Pancreas (tissue), 10 donors: ENCODE measurements at regions not wholly inside any gene's neighbourhood (a gene's known extent, or its start where the extent isn't known, plus 50 kb on each side); places are given as distances from the start of the nearest gene placed in this dataset.

Source experiments
- ATAC-seq, 4 donors: fragments of 200-7000 bp; cut with Tn5 transposase; one replicate each; pipeline versions ENCODE4 v1.8.0 to v1.9.1; 2020; ENCODE audit warnings: mild to moderate bottlenecking in 4 of 4, moderate library complexity in 4 of 4
- DNase-seq, 6 donors: peaks; one replicate each; pipeline ENCODE4 v3.0.0-alpha.2; 2020
- FAIRE-seq: peaks from 2 replicates; lab custom pipeline; 2012; peaks lifted over from hg19 to GRCh38; lab: Jason Lieb, UNC
- H3K27ac ChIP-seq, 4 donors: fragments of 200-600 bp; sonication (generic); 1 replicate in 3 of 4; 2 replicates in 1 of 4; pipeline versions ENCODE4 v1.5.0 to v1.8.0; 2020
- H3K27me3 ChIP-seq, 4 donors: fragments of 200-600 bp; one replicate each; pipeline ENCODE4 v1.8.0; 2021
- H3K36me3 ChIP-seq, 3 donors: fragments of 200-600 bp; sonication (generic) in 1 of 3; one replicate each; pipeline versions ENCODE4 v1.5.0 to v1.8.0; 2020 to 2021
- H3K4me1 ChIP-seq, 3 donors: fragments of 200-600 bp; one replicate each; pipeline ENCODE4 v1.8.0; 2021
- H3K4me3 ChIP-seq, 4 donors: fragments of 200-600 bp; sonication (generic) in 2 of 4; one replicate each; pipeline versions ENCODE4 v1.5.0 to v1.8.0; 2020 to 2021
- H3K9me3 ChIP-seq, 4 donors: fragments of 200-600 bp; one replicate each; pipeline ENCODE4 v1.8.0; 2021
- WGBS, 2 donors: extraction: QIAGEN DNeasy Blood & Tissue Kit; methylation state at CpG; one replicate each; pipeline ENCODE4 v1.1.7; 2013; 5-methylcytosine and 5-hydroxymethylcytosine counted together
- intact Hi-C, 3 donors: fragments of 100-400 bp; cut with DNase I; formaldehyde crosslinking; loops; one replicate each; pipeline versions ENCODE4 v1.11.1 to v1.14.2; 2022
- TF ChIP-seq, protein P1 (sequence below), 4 donors: fragments of 200-600 bp; sonication (generic) in 3 of 4; IDR thresholded peaks; one replicate each; pipeline versions ENCODE4 v1.5.0 to v1.8.0; 2021; ENCODE audit warnings: antibody characterized with exemption in 4 of 4
- donor health status: healthy with polysubstance abuse.
- donor health status: DM: no; HTN: no; CAD: no; lungs with moderate emphysema.
- donor health status: DM: no; HTN: no; CAD: no.
- donor health status: control.
- donor health status: control.
- donor health status: Bipolar disorder and iron deficiency.
- donor health status: DM: yes; HTN: yes; CAD: no.
- donor health status: DM: no; HTN: no; CAD: no.
- donor health status: DM: no; HTN: no; CAD: no.
- donor health status: DM: yes; HTN: yes; CAD: no.

- H3K9me3 ChIP-seq: no peaks in the 10 kb centered on the region
- FAIRE-seq: no peak
- DNase-seq: no peak
- H3K4me1 ChIP-seq: peaks cover 13 to 41% (median 36%) of the 10 kb centered on the region in 3 donors
- H3K36me3 ChIP-seq: no peaks in the 10 kb centered on the region
- peak overlapping the region in 2 of 4 donors; percentile 26 to 36 for H3K27ac ChIP-seq
- no peaks in the 10 kb centered on the region for H3K27me3 ChIP-seq
- 57 to 62% methylated on average over 4 of the region's 4 CpGs for WGBS, 2 donors
- TF ChIP-seq, protein P1, sequence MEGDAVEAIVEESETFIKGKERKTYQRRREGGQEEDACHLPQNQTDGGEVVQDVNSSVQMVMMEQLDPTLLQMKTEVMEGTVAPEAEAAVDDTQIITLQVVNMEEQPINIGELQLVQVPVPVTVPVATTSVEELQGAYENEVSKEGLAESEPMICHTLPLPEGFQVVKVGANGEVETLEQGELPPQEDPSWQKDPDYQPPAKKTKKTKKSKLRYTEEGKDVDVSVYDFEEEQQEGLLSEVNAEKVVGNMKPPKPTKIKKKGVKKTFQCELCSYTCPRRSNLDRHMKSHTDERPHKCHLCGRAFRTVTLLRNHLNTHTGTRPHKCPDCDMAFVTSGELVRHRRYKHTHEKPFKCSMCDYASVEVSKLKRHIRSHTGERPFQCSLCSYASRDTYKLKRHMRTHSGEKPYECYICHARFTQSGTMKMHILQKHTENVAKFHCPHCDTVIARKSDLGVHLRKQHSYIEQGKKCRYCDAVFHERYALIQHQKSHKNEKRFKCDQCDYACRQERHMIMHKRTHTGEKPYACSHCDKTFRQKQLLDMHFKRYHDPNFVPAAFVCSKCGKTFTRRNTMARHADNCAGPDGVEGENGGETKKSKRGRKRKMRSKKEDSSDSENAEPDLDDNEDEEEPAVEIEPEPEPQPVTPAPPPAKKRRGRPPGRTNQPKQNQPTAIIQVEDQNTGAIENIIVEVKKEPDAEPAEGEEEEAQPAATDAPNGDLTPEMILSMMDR (IDR thresholded peaks at IDR 0.05): no peak
- ATAC-seq: no peak
- intact Hi-C loops: no loop called here
- H3K4me3 ChIP-seq: no peak overlapping the region
These were observed 254.3 kb downstream of the ACKR3 start for GRCh38 chr2:236823963-236824362.

GRCh38 chr2:236824836-236825235 lies 255.2 kb downstream of the ACKR3 start:
- H3K27ac ChIP-seq: peak overlapping the region in 3 of 4 donors; percentile 18 to 36 (median 26)
- no peaks in the 10 kb centered on the region for H3K9me3 ChIP-seq
- ATAC-seq: peak; percentile 87 to 92 (median 90)
- intact Hi-C loops: no loop called here
- WGBS, 2 donors: 12 to 19% methylated on average over 3 of the region's 3 CpGs
- H3K27me3 ChIP-seq: no peaks in the 10 kb centered on the region
- no peaks in the 10 kb centered on the region for H3K36me3 ChIP-seq
- H3K4me3 ChIP-seq: no peak overlapping the region
- peak in 5 of 6 donors; percentile 62 to 83 (median 74) for DNase-seq
- TF ChIP-seq, protein P1 (IDR thresholded peaks at IDR 0.05): no peak
- no peak for FAIRE-seq
- peaks cover 13 to 41% (median 36%) of the 10 kb centered on the region in 3 donors for H3K4me1 ChIP-seq

DNA sequence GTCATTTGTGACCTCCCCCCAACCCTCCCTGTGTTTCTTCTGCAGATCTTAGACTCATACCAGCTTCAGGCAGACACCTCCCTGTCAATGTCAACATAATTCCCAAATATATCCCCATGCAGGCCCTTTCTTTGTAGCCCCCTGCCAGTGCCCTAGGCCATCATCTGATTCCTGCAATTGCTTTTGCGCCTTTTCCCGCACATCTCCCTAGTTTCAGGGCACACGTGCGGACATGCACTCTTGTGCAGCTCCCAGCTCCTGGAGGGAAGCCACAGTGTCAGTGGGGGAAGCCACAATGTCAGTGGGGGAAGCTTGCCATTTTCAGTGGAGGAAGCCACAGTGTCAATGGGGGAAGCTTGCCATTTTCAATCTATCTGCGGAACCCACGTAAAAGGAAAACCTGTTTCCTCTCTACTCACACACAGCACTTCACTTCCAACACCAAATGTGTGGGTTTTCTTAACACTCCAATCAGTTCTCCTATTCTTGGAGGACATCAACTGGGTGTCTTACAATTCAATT lies 256.4 kb downstream of the ACKR3 start:
- H3K27ac ChIP-seq: no peak overlapping the region
- no peaks in the 10 kb centered on the region for H3K9me3 ChIP-seq
- TF ChIP-seq, protein P1 (IDR thresholded peaks at IDR 0.05): no peak
- H3K36me3 ChIP-seq: no peaks in the 10 kb centered on the region
- no peak overlapping the region for H3K4me3 ChIP-seq
- WGBS, 2 donors: 90 to 94% methylated on average over 6 of the region's 6 CpGs
- intact Hi-C loops: no loop called here
- FAIRE-seq (no peak), DNase-seq (no peak), ATAC-seq (no peak)
- H3K4me1 ChIP-seq: peaks cover 15 to 41% (median 36%) of the 10 kb centered on the region in 3 donors
- H3K27me3 ChIP-seq: no peaks in the 10 kb centered on the region

DNA sequence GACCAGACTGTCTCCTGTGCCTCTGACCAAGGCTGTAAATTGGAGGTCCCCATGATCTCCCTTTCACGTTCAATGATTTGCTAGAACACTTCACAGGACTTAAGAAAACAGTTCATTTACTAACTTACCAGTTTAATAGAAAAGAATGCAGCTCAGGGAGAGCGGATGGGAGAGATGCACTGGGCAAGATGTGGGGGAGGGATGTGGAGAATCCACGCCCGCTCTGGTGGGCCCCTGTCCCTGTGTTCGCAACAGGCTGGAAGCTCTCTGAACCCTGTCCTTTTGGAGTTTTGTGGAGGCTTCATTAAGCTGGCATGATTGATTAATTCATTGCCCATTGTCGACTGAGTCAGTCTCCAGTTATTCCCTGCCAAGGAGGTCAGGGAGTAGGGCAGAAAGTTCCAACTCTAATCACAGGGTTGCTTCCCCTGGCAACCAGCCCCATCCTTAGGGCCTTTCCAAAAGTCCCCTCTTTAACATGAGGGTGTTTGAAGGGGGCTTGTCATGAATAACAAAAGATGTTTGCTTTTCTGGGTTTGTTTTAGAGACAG lies 257.1 kb downstream of the ACKR3 start:
- H3K4me1 ChIP-seq: peaks cover 21 to 41% (median 36%) of the 10 kb centered on the region in 3 donors
- H3K36me3 ChIP-seq: no peaks in the 10 kb centered on the region
- no peak overlapping the region for H3K4me3 ChIP-seq
- no peak overlapping the region for H3K27ac ChIP-seq
- intact Hi-C loops: no loop called here
- no peak for DNase-seq
- TF ChIP-seq, protein P1 (IDR thresholded peaks at IDR 0.05): no peak
- H3K9me3 ChIP-seq: no peaks in the 10 kb centered on the region
- no peak for ATAC-seq
- no peak for FAIRE-seq
- H3K27me3 ChIP-seq: no peaks in the 10 kb centered on the region
- 83 to 84% methylated on average over 6 of the region's 6 CpGs for WGBS, 2 donors

GRCh38 chr2:236827997-236828396 lies 257.7 kb upstream of the COPS8 start:
- no peak for DNase-seq
- TF ChIP-seq, protein P1 (IDR thresholded peaks at IDR 0.05): no peak
- 50 to 55% methylated on average over 3 of the region's 3 CpGs for WGBS, 2 donors
- Histone ChIP-seq H3K27ac (no peak overlapping the region), H3K4me3 (no peak overlapping the region), H3K9me3 (no peaks in the 10 kb centered on the region), H3K36me3 (no peaks in the 10 kb centered on the region), H3K4me1 (peaks cover 21 to 39% (median 36%) of the 10 kb centered on the region in 3 donors), H3K27me3 (no peaks in the 10 kb centered on the region)
- FAIRE-seq: no peak
- intact Hi-C loops: no loop called here
- ATAC-seq: no peak
